ENCODE measurements at regions not wholly inside any gene's neighbourhood (a gene's known extent, or its start where the extent isn't known, plus 50 kb on each side); places are given as distances from the start of the nearest gene placed in this dataset.

- no peak for DNase-seq
- no peaks in the 10 kb centered on the region for H3K27me3 ChIP-seq
- intact Hi-C loops (cut with DNase I; ENCODE audit: low total_unique reads) = no loop called here
- peaks cover 0 to 1% of the 10 kb centered on the region in 2 donors for H3K4me1 ChIP-seq
- H3K36me3 ChIP-seq = no peaks in the 10 kb centered on the region
- no peak overlapping the region for H3K27ac ChIP-seq
- H3K9me3 ChIP-seq = no peaks in the 10 kb centered on the region
- no peak overlapping the region for H3K4me3 ChIP-seq
- TF ChIP-seq, protein P1, sequence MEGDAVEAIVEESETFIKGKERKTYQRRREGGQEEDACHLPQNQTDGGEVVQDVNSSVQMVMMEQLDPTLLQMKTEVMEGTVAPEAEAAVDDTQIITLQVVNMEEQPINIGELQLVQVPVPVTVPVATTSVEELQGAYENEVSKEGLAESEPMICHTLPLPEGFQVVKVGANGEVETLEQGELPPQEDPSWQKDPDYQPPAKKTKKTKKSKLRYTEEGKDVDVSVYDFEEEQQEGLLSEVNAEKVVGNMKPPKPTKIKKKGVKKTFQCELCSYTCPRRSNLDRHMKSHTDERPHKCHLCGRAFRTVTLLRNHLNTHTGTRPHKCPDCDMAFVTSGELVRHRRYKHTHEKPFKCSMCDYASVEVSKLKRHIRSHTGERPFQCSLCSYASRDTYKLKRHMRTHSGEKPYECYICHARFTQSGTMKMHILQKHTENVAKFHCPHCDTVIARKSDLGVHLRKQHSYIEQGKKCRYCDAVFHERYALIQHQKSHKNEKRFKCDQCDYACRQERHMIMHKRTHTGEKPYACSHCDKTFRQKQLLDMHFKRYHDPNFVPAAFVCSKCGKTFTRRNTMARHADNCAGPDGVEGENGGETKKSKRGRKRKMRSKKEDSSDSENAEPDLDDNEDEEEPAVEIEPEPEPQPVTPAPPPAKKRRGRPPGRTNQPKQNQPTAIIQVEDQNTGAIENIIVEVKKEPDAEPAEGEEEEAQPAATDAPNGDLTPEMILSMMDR (IDR thresholded peaks at IDR 0.05) = no peak
- no peak for TF ChIP-seq POLR2A (IDR thresholded peaks at IDR 0.05)
These were observed 136.8 kb downstream of the TBX5 start for GRCh38 chr12:114269153-114269552.

- no peak for TF ChIP-seq POLR2A (IDR thresholded peaks at IDR 0.05)
- TF ChIP-seq, protein P1 (IDR thresholded peaks at IDR 0.05) = no peak
- Histone ChIP-seq H3K9me3 (no peaks in the 10 kb centered on the region), H3K36me3 (no peaks in the 10 kb centered on the region), H3K4me1 (no peaks in the 10 kb centered on the region), H3K27ac (no peak overlapping the region), H3K27me3 (no peaks in the 10 kb centered on the region), H3K4me3 (no peak overlapping the region)
- intact Hi-C loops (cut with DNase I; ENCODE audit: low total_unique reads) = no loop called here
- no peak for DNase-seq
These were observed 139.4 kb downstream of the TBX5 start for GRCh38 chr12:114266536-114266935.

DNA sequence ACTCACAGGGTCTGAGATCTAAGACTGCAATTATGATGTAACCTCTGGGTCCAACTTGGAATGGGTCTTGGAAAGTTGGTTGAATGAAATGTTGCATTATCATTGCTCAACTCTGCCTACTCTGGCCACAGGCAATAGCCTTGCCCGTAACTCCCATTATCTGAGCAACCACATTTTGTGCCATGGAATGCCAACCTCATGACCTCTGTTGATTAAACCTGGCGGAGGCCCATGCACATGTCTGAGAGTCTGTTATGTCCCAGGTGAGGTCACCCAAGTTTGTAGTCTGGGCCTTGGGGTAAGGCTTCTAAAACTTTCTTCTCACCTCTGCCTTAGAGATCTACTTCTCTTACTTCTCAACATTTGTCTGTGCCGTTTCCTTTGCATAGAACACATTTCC, 140.9 kb downstream of the TBX5 start:
- Histone ChIP-seq H3K36me3 (no peaks in the 10 kb centered on the region), H3K27ac (no peak overlapping the region), H3K27me3 (no peaks in the 10 kb centered on the region), H3K4me1 (no peaks in the 10 kb centered on the region), H3K9me3 (no peaks in the 10 kb centered on the region), H3K4me3 (no peak overlapping the region)
- no peak for DNase-seq
- intact Hi-C loops (cut with DNase I; ENCODE audit: low total_unique reads) = no loop called here
- no peak for TF ChIP-seq POLR2A (IDR thresholded peaks at IDR 0.05)
- TF ChIP-seq, protein P1 (IDR thresholded peaks at IDR 0.05) = no peak

GRCh38 chr12:114263056-114263805, 142.7 kb downstream of the TBX5 start:
- H3K36me3 ChIP-seq = no peaks in the 10 kb centered on the region
- DNase-seq = no peak
- no peaks in the 10 kb centered on the region for H3K9me3 ChIP-seq
- H3K4me3 ChIP-seq = no peak overlapping the region
- intact Hi-C loops (cut with DNase I; ENCODE audit: low total_unique reads) = no loop called here
- H3K27me3 ChIP-seq = no peaks in the 10 kb centered on the region
- no peak for TF ChIP-seq POLR2A (IDR thresholded peaks at IDR 0.05)
- TF ChIP-seq, protein P1 (IDR thresholded peaks at IDR 0.05) = no peak
- no peaks in the 10 kb centered on the region for H3K4me1 ChIP-seq
- H3K27ac ChIP-seq = no peak overlapping the region

- H3K4me3 ChIP-seq = no peak overlapping the region
- no peaks in the 10 kb centered on the region for H3K36me3 ChIP-seq
- H3K4me1 ChIP-seq = no peaks in the 10 kb centered on the region
- intact Hi-C loops (cut with DNase I; ENCODE audit: low total_unique reads) = no loop called here
- no peaks in the 10 kb centered on the region for H3K9me3 ChIP-seq
- no peak overlapping the region for H3K27ac ChIP-seq
- H3K27me3 ChIP-seq = no peaks in the 10 kb centered on the region
- no peak for DNase-seq
- TF ChIP-seq POLR2A (IDR thresholded peaks at IDR 0.05) = no peak
- TF ChIP-seq, protein P1 (IDR thresholded peaks at IDR 0.05) = no peak
These were observed 148.3 kb downstream of the TBX5 start for GRCh38 chr12:114257687-114258086.

All from uterus (tissue), 3 donors.